ENCODE measurements at regions not wholly inside any gene's neighbourhood (a gene's known extent, or its start where the extent isn't known, plus 50 kb on each side); places are given as distances from the start of the nearest gene placed in this dataset.

Small RNA genes in the stretch of these regions (microRNA-seq; reads per million reads assigned to microRNA genes)
- gene MIR30A (ENCODE audit: borderline number of aligned reads), result 7,465 reads per million, percentile 92 among the genes with 10 or more reads in this experiment
- gene MIR30C2 (ENCODE audit: borderline number of aligned reads), result 37.8 reads per million, percentile 33 among the genes with 10 or more reads in this experiment
